CD4-positive, CD25-positive, alpha-beta regulatory T cell (primary cell): ENCODE measurements at regions not wholly inside any gene's neighbourhood (a gene's known extent, or its start where the extent isn't known, plus 50 kb on each side); places are given as distances from the start of the nearest gene placed in this dataset.

Experiments
- ATAC-seq, 2 donors: fragments of 150-1000 bp; cut with Tn5 transposase; one replicate each; pipeline ENCODE4 v1.10.0; 2021; ENCODE audit warnings: low read depth in 2 of 2, moderate number of reproducible peaks in 2 of 2, moderate library complexity in 1 of 2
- DNase-seq, 3 donors: peaks; one replicate each; pipeline versions ENCODE4 v3.0.0 to v3.0.0-alpha.2; 2012 to 2022; ENCODE audit warnings: mixed read lengths in 1 of 3
- H3K27ac ChIP-seq: one replicate; pipeline ENCODE4 v1.7.0; 2013; ENCODE audit warnings: mild to moderate bottlenecking, low read length; ENCODE audit not compliant: insufficient read depth, poor library complexity, severe bottlenecking
- H3K27me3 ChIP-seq: one replicate; pipeline ENCODE4 v1.7.0; 2013; ENCODE audit warnings: low read length; ENCODE audit not compliant: control insufficient read depth, insufficient read depth
- H3K36me3 ChIP-seq: one replicate; pipeline ENCODE4 v1.7.0; 2013; ENCODE audit warnings: mild to moderate bottlenecking, low read length, moderate library complexity; ENCODE audit not compliant: control insufficient read depth, insufficient read depth
- H3K4me1 ChIP-seq: 2 replicates; pipeline ENCODE4 v1.7.0; 2013; ENCODE audit warnings: mild to moderate bottlenecking, low read length; ENCODE audit not compliant: insufficient read depth, control insufficient read depth, poor library complexity, severe bottlenecking
- H3K4me3 ChIP-seq: one replicate; pipeline ENCODE4 v1.7.0; 2013; ENCODE audit warnings: low read depth, mild to moderate bottlenecking, low read length, moderate library complexity
- H3K9me3 ChIP-seq, 2 experiments: 1 replicate in 1 of 2; 2 replicates in 1 of 2; pipeline ENCODE4 v1.7.0; 2013; ENCODE audit warnings: low read length in 2 of 2, mild to moderate bottlenecking in 1 of 2, moderate library complexity in 1 of 2; ENCODE audit not compliant: control insufficient read depth in 2 of 2
- H3K27ac Mint-ChIP-seq, 3 donors: one replicate each; pipeline ENCODE4 v1.8.0; 2020 to 2022; ENCODE audit warnings: mild to moderate bottlenecking in 3 of 3, mixed read lengths in 3 of 3, moderate library complexity in 2 of 3
- H3K27me3 Mint-ChIP-seq: one replicate; pipeline ENCODE4 v1.8.0; 2022; ENCODE audit warnings: mild to moderate bottlenecking, mixed read lengths
- H3K36me3 Mint-ChIP-seq: one replicate; pipeline ENCODE4 v1.8.0; 2020; ENCODE audit warnings: mixed read lengths
- H3K4me1 Mint-ChIP-seq, 4 donors: one replicate each; pipeline ENCODE4 v1.8.0; 2020 to 2022; ENCODE audit warnings: mixed read lengths in 4 of 4, mild to moderate bottlenecking in 1 of 4
- H3K4me3 Mint-ChIP-seq, 4 donors: one replicate each; pipeline ENCODE4 v1.8.0; 2020 to 2022; ENCODE audit warnings: mild to moderate bottlenecking in 4 of 4, mixed read lengths in 4 of 4, moderate library complexity in 3 of 4
- H3K9me3 Mint-ChIP-seq, 7 donors: one replicate each; pipeline ENCODE4 v1.8.0; 2020 to 2022; ENCODE audit warnings: mixed read lengths in 7 of 7, mild to moderate bottlenecking in 3 of 7, moderate library complexity in 2 of 7

DNA sequence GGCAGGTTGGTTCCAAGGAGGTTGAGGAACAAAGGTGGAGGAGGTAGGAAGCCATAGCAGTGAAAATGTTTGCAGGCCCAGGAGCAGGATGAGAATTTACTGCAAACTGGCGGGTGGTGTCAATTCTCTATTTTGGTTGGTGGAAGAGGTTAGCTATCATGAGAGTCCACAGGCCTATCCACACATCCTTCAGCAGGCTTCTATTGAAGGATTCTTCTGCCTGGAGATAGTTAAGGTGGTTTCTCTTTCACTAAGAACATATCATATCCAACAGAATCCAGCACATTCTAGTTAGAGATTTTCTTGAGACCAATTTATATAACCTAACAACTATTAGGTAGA lies 68.9 kb upstream of the DYRK2 start:
- no peaks in the 10 kb centered on the region for H3K27me3 ChIP-seq
- no peaks in the 10 kb centered on the region for H3K36me3 ChIP-seq
- H3K27ac ChIP-seq: peak overlapping the region; percentile 52
- no peak for DNase-seq
- Mint-ChIP-seq H3K27ac (peak overlapping the region; percentile 60 to 84 (median 62)), H3K36me3 (no peaks in the 10 kb centered on the region), H3K4me1 (peaks cover 30 to 64% (median 42%) of the 10 kb centered on the region in 4 donors), H3K4me3 (peak overlapping the region in 3 of 4 donors; percentile 58 to 81 (median 76)), H3K9me3 (peaks cover 0 to 7% (median 2%) of the 10 kb centered on the region in 7 donors), H3K27me3 (peaks cover 15% of the 10 kb centered on the region)
- no peak for ATAC-seq
- H3K4me3 ChIP-seq: peak overlapping the region; percentile 73
- H3K4me1 ChIP-seq: peaks cover 31% of the 10 kb centered on the region
- no peaks in the 10 kb centered on the region for H3K9me3 ChIP-seq

DNA sequence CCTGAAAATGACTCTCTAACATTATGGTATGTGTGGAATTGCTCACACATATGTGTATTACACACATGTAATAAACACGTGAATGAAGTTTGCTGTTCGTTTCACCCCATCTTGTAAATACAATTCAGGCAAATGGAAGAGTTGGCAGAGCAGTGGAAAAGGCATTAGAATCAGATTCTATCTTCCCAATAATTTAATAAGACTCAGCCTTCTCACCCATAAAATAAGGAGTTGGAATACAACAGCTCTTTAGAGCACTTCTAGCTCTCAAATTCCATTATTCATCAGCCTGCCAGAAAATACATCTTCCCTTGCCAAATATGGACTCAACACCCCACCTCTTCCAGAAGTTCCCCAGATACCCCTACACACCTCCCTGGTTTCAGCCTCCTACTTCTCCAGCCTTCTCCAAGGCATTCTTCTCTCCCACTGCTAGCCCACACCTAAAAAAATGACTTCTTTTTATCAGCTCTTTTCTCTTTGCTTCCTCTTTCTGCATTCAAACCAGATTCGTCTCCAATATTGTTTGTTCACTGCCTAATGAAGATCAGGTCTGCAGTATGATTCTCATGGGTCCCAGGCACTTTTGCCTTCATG lies 66.2 kb upstream of the DYRK2 start:
- Histone ChIP-seq H3K27ac (no peak overlapping the region), H3K36me3 (no peaks in the 10 kb centered on the region), H3K27me3 (no peaks in the 10 kb centered on the region), H3K4me3 (no peak overlapping the region), H3K9me3 (no peaks in the 10 kb centered on the region), H3K4me1 (peaks cover 31% of the 10 kb centered on the region)
- H3K27ac Mint-ChIP-seq: no peak overlapping the region
- H3K36me3 Mint-ChIP-seq: no peaks in the 10 kb centered on the region
- H3K9me3 Mint-ChIP-seq: peaks cover 0 to 7% (median 2%) of the 10 kb centered on the region in 7 donors
- DNase-seq (no peak), ATAC-seq (no peak)
- no peak overlapping the region for H3K4me3 Mint-ChIP-seq
- peaks cover 15% of the 10 kb centered on the region for H3K27me3 Mint-ChIP-seq
- H3K4me1 Mint-ChIP-seq: peaks cover 26 to 64% (median 36%) of the 10 kb centered on the region in 4 donors

DNA sequence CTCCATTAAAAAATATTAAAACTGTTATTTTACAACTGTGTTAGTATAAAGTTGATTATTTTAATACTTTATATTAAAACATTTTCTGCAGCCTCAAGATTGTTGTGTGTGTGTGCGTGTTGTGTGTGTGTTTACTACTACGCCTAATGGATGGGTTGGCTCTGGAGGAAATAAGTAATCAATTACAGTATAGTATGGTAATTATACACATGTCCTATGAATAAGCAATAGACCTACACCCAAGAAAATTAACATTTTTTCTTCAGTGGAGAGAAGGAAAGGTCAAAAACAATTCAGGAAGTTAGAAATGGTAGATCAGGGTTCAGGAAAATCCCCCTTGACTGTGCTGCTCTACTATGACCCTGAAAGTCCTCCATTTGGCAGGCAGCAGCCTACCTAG lies 65.7 kb upstream of the DYRK2 start:
- Mint-ChIP-seq H3K27ac (no peak overlapping the region), H3K4me3 (no peak overlapping the region), H3K36me3 (no peaks in the 10 kb centered on the region), H3K4me1 (peaks cover 21 to 61% (median 32%) of the 10 kb centered on the region in 4 donors), H3K27me3 (peaks cover 15% of the 10 kb centered on the region), H3K9me3 (peaks cover 0 to 3% (median under 1%) of the 10 kb centered on the region in 7 donors)
- ATAC-seq (no peak), DNase-seq (no peak)
- Histone ChIP-seq H3K36me3 (no peaks in the 10 kb centered on the region), H3K4me3 (no peak overlapping the region), H3K27ac (no peak overlapping the region), H3K9me3 (no peaks in the 10 kb centered on the region), H3K4me1 (peaks cover 27% of the 10 kb centered on the region), H3K27me3 (no peaks in the 10 kb centered on the region)

GRCh38 chr12:67586951-67587350 lies 61.6 kb upstream of the DYRK2 start:
- H3K4me3 Mint-ChIP-seq: no peak overlapping the region
- H3K27me3 Mint-ChIP-seq: peaks cover 7% of the 10 kb centered on the region
- H3K27ac Mint-ChIP-seq: no peak overlapping the region
- Histone ChIP-seq H3K36me3 (no peaks in the 10 kb centered on the region), H3K4me3 (no peak overlapping the region), H3K9me3 (no peaks in the 10 kb centered on the region), H3K27me3 (no peaks in the 10 kb centered on the region), H3K27ac (no peak overlapping the region), H3K4me1 (peaks cover 27% of the 10 kb centered on the region)
- no peaks in the 10 kb centered on the region for H3K36me3 Mint-ChIP-seq
- peaks cover 0 to 3% (median 0%) of the 10 kb centered on the region in 7 donors for H3K9me3 Mint-ChIP-seq
- DNase-seq (no peak), ATAC-seq (no peak)
- H3K4me1 Mint-ChIP-seq: peaks cover 17 to 54% (median 30%) of the 10 kb centered on the region in 4 donors

GRCh38 chr12:67589078-67589477 lies 59.5 kb upstream of the DYRK2 start:
- no peak overlapping the region for H3K4me3 ChIP-seq
- no peaks in the 10 kb centered on the region for H3K27me3 ChIP-seq
- H3K4me3 Mint-ChIP-seq: no peak overlapping the region
- peaks cover 0 to 2% (median 0%) of the 10 kb centered on the region in 7 donors for H3K9me3 Mint-ChIP-seq
- H3K27me3 Mint-ChIP-seq: no peaks in the 10 kb centered on the region
- H3K36me3 ChIP-seq: no peaks in the 10 kb centered on the region
- peaks cover 23 to 69% (median 46%) of the 10 kb centered on the region in 4 donors for H3K4me1 Mint-ChIP-seq
- H3K27ac Mint-ChIP-seq: peak overlapping the region in 2 of 3 donors; percentile 9 to 47
- H3K4me1 ChIP-seq: peaks cover 43% of the 10 kb centered on the region
- DNase-seq (no peak), ATAC-seq (no peak)
- no peak overlapping the region for H3K27ac ChIP-seq
- H3K9me3 ChIP-seq: no peaks in the 10 kb centered on the region
- H3K36me3 Mint-ChIP-seq: no peaks in the 10 kb centered on the region

- DNase-seq: peak in 2 of 3 donors; percentile 67 to 82
- peak; percentile 77 to 90 for ATAC-seq
- H3K4me1 Mint-ChIP-seq: peaks cover 25 to 73% (median 46%) of the 10 kb centered on the region in 4 donors
- H3K4me3 Mint-ChIP-seq: peak overlapping the region in 3 of 4 donors; percentile 8 to 43 (median 38)
- no peaks in the 10 kb centered on the region for H3K9me3 ChIP-seq
- no peaks in the 10 kb centered on the region for H3K36me3 ChIP-seq
- H3K27ac ChIP-seq: peak overlapping the region; percentile 58
- H3K27ac Mint-ChIP-seq: peak overlapping the region; percentile 4 to 47 (median 26)
- H3K27me3 Mint-ChIP-seq: no peaks in the 10 kb centered on the region
- no peaks in the 10 kb centered on the region for H3K27me3 ChIP-seq
- no peaks in the 10 kb centered on the region for H3K36me3 Mint-ChIP-seq
- H3K4me3 ChIP-seq: peak overlapping the region; percentile 55
- peaks cover 43% of the 10 kb centered on the region for H3K4me1 ChIP-seq
- H3K9me3 Mint-ChIP-seq: peaks cover 0 to 2% (median 0%) of the 10 kb centered on the region in 7 donors
These were observed 58.3 kb upstream of the DYRK2 start for GRCh38 chr12:67590149-67590790.

- Histone ChIP-seq H3K27me3 (no peaks in the 10 kb centered on the region), H3K4me1 (peaks cover 43% of the 10 kb centered on the region), H3K36me3 (no peaks in the 10 kb centered on the region), H3K4me3 (peak overlapping the region; percentile 43), H3K9me3 (no peaks in the 10 kb centered on the region), H3K27ac (no peak overlapping the region)
- DNase-seq (peak in 2 of 3 donors; percentile 39 to 76), ATAC-seq (peak in 1 of 2 donors; percentile 60)
- Mint-ChIP-seq H3K36me3 (no peaks in the 10 kb centered on the region), H3K27ac (peak overlapping the region; percentile 77 to 90 (median 81)), H3K4me1 (peaks cover 29 to 64% (median 46%) of the 10 kb centered on the region in 4 donors), H3K27me3 (no peaks in the 10 kb centered on the region), H3K4me3 (peak overlapping the region in 3 of 4 donors; percentile 6 to 78 (median 61)), H3K9me3 (peaks cover 0 to 2% (median 0%) of the 10 kb centered on the region in 7 donors)
These were observed 56.1 kb upstream of the DYRK2 start for GRCh38 chr12:67592228-67593011.
